GM13977 (cell line): ENCODE measurements at regions not wholly inside any gene's neighbourhood (a gene's known extent, or its start where the extent isn't known, plus 50 kb on each side); places are given as distances from the start of the nearest gene placed in this dataset.

Source experiments
- DNase-seq: peaks from one replicate; pipeline ENCODE4 v3.0.0; 2012; ENCODE audit warnings: low spot score
- in situ Hi-C: fragments of 300-500 bp; cut with MboI; formaldehyde crosslinking; loops from one replicate; pipeline ENCODE4 v1.12.0; 2022; ENCODE audit warnings: low sequenced_read_pairs, low pct_unique_long_range_greater_than_20kb, mixed read lengths, inconsistent platforms; ENCODE audit not compliant: unreplicated experiment
- TF ChIP-seq, protein P1 (sequence below): IDR thresholded peaks from 2 replicates; pipeline ENCODE4 v1.5.1; 2012; ENCODE audit warnings: mild to moderate bottlenecking, control low read depth; ENCODE audit not compliant: insufficient read depth; ENCODE audit errors: extremely low read depth, missing control alignments

DNA sequence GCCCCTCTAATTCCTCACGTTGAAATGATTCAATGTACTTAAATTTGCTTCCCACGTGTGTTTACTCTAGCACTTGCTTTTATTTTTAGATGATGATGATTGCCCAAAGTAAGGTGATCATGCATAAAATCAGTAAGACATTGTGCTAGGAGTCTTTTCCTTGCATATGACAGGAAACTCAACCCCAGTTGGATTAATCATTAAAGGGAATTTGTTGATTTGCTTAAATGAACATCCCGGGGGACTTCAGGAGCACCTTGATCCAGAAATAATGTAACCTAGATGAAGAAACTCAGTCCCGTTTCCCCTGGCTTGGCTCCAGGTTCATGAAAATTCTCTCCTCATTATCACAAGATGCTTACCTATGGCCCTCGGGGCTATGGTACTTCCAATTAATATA, 106.1 kb upstream of the STC2 start:
- TF ChIP-seq, protein P1, sequence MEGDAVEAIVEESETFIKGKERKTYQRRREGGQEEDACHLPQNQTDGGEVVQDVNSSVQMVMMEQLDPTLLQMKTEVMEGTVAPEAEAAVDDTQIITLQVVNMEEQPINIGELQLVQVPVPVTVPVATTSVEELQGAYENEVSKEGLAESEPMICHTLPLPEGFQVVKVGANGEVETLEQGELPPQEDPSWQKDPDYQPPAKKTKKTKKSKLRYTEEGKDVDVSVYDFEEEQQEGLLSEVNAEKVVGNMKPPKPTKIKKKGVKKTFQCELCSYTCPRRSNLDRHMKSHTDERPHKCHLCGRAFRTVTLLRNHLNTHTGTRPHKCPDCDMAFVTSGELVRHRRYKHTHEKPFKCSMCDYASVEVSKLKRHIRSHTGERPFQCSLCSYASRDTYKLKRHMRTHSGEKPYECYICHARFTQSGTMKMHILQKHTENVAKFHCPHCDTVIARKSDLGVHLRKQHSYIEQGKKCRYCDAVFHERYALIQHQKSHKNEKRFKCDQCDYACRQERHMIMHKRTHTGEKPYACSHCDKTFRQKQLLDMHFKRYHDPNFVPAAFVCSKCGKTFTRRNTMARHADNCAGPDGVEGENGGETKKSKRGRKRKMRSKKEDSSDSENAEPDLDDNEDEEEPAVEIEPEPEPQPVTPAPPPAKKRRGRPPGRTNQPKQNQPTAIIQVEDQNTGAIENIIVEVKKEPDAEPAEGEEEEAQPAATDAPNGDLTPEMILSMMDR: no peak
- in situ Hi-C loops: no loop called here
- DNase-seq: no peak

DNA sequence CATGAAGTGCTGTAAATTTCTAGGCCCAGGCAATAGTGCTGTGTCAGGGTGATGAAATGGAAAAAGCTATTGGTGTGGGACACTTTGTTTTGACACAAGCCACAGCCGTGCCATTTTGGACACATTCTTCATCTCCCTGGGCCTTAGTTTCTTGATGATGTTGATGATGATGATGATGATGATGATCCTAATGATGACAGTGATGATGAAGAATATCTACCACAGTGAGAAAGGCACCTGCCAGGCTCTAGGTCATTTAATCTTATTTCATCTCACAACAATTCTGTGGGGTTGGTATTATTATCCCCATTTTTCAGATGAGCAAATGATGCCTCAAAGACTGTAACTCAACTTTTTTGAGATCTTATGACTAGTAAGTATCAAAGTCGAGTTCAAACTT, 102.2 kb upstream of the STC2 start:
- DNase-seq: no peak
- TF ChIP-seq, protein P1: no peak
- in situ Hi-C loops: no loop called here

DNA sequence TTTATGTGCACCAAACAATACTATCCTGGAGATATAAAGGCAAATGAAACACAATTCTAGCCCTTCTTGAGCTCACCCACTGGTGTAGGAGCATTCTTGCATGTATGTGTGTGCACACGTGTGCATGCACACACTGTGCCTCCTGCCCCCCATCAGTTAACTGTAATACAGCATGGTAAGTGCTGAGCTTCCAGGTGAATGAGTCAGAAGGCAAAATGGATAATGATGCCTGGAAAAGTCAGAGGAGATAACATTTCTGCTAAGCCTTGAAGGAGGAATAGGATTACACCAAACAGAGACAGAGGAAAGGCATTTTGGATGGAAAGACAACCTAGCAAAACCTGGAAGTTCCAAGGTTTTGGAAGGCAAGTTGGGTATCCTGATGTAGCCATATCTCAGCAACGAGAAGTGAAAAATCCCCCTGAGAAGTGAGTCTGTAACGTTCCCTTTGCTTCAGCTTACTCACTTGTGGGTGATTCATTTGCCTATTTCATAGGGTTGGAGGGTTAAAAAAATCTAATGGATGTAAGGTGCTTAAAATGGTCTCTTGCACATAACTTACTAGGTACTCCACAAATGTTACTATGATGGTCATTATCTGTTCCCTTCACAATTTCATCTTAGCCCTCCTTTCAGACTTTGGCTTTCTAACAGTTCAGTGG, 101.4 kb upstream of the STC2 start:
- TF ChIP-seq, protein P1: no peak
- no peak for DNase-seq
- in situ Hi-C loops: no loop called here

DNA sequence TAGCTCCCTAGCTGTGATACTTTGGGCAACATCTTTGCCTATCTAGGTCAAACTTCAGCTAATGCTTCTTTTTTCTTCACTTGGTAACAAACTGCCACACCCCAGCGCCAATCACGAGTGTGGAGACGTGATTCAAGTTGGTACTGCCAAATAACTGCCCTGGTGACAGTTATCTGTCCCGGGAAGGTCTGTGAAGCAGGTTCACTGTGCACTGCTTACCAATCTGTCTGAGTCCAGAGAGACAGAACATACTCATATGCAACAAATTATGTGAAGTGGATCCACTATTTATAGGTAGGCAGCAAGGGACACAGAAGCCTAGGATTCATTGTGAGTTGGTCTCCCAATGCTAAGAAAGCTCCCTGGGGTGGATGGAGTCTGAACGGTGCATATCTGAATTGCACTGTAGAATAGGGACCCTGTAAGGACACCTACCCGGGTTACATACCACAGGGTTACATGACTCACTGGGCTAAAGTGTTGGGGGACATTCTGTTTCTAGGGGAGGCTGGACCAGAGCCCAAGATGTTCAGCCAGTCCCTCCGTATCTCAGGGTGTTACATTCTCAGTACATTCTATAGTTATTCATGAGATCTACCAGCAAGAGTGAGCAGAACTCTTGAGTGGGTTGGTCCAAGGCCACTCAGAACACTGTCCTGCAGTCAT, 95.4 kb upstream of the STC2 start:
- TF ChIP-seq, protein P1: no peak
- no peak for DNase-seq
- in situ Hi-C loops: no loop called here

DNA sequence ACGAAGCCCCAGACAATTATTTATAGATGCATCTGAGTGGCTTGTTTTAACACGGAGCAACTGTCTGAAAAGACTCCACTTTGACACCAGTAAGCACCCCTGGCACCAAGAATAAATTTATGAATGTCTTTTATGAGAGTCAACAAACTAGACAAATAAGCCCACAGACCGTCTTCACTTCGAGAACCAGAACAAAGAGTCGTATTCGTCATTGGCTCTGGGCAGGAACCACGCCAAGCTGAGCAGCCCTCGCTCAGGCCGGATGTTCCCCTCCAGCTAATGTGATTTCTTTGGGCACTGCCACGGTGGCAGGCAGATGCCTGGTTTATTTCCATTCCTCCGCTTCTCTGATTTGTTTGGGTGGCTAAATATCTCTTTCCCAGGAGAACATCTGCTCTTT, 91.9 kb upstream of the STC2 start:
- no peak for DNase-seq
- TF ChIP-seq, protein P1: no peak
- in situ Hi-C loops: no loop called here

DNA sequence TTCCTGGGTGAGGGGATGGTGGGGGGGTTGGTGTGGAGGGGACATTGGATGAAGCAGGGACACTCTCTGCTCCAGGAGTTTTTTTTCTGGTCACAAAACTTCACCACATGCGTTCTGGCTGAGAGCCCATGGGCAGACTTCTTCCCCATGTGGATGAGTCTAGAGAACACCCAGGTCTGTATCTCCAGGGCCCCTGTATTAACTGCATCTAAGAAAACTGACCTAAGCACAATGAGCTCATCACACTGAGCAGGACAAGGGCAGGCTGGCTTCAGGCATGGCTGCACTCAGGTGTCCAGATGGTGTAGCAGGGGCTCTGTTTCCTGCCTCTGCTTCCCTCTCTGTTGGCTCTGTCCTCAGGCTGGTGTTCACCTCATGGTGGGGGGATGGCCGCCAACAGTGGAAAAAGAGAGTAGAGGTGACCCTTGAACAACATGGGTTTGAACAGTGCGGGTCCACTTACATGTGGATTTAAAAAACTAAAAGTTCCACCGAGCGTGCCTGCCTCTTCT, 85.3 kb upstream of the STC2 start:
- TF ChIP-seq, protein P1: no peak
- DNase-seq: no peak
- in situ Hi-C loops: no loop called here
